GM19468 (cell line): ENCODE measurements at regions not wholly inside any gene's neighbourhood (a gene's known extent, or its start where the extent isn't known, plus 50 kb on each side); places are given as distances from the start of the nearest gene placed in this dataset.

ENCODE experiments used
- ATAC-seq: cut with Tn5 transposase; IDR thresholded peaks from one replicate; pipeline ENCODE4 v1.9.1; 2021; ENCODE audit warnings: mild to moderate bottlenecking, moderate library complexity, moderate number of reproducible peaks; ENCODE audit not compliant: unreplicated experiment; ENCODE audit errors: extremely low read depth

DNA sequence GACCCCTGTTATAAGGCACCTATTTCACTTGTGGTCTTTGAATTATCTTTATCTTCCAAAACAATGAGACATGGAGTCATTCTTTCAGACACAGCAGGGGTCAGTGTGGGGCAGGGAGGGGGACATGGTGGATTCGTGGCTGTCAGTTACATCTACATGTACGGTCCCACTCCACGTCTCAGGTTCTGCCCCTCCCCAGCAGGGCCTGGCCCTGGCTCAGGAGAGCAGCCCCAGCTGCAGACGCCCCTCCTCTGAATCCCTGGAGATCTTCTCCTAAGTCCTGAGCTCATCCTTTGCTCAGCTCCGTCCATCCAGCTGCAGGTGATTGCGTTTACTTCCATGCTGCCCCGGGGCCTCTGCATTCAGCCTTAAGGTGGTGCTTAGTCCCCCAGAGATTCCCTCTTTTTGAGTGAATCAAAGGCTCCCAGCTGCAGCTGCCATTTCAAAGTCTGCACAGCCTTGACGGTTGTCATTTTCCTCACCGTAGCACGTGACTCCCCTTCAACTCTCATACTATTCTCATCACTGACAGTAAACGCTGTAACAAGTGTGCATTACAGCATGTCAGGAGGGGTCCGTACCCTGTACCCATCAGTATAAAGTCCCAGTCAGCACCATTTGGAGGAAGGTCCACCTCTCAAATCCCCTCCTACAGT is 113.4 kb upstream of the TCERG1L start:
- ATAC-seq = no peak

DNA sequence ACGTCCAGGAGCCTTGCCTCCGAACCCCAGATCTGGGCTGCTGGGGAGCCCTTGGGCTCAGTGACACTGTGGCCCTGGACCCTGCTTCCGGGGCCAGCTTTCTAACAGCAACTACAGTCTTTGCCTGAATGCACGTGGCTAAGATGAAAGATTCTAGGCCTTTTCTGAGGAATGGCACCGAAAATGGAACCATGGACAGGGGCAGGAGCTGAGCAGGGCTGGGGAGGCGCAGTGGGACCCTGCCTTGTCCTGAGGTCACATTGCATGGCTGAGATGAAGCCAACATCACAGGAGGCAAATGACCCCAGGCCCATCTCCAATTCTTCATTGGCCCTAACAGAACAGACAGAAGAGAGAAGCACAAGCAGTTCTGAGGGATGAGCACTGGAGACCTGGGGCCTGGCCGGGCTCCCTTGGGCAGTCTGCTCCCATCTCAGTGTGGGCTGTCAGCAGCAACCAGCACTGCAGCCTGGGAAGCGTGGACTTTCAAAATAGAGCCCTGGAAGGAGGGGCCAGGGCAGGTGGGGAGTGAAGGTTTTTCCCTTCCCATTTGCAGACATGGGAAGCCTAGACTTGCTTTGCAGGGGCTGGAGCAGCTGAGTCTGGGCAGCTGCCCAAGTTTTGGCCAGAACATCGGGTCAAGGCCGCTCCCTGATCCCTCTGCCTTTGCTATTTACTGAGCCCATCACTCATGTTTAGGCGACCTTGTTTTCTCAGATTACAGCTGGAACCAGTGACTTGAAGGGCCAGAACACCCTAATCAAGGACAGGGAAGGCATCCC is 114.4 kb upstream of the TCERG1L start:
- ATAC-seq = no peak

DNA sequence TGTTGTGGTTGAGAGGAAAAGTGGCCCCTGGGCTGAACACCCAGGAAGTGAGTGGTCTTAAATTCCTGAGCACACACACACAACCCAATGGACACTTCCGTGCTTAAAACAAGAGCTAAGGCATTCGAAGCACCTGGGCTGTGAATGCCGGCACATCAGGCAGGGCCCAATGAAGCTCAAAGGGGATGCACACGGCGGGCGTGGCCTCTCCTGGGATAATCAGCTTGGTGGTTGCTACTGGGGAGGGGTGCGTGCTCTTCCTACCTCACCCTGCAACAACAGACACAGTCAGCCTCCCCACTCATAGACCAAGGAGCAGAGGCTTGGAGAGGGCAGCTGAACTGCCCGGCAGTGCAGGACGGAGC is 115.0 kb upstream of the TCERG1L start:
- ATAC-seq = no peak

DNA sequence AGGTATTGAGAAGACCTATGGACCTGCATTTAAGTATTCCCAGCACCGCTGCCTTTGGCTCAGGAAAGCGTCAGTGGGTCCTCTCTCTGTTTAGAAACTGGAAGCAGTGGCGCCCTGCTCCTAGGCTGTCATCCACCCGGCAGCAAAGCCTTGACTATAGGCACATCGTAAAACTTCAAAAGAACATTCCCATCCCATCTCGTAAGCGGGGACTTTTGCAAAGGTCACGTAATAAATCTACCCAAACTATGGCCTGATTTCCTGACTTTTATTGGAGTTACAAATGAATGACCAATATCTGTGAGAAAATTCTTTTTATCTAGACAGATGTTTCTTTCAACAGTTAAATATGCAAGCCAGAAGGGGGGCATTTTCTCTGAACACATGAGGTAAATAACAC is 115.8 kb upstream of the TCERG1L start:
- no peak for ATAC-seq

DNA sequence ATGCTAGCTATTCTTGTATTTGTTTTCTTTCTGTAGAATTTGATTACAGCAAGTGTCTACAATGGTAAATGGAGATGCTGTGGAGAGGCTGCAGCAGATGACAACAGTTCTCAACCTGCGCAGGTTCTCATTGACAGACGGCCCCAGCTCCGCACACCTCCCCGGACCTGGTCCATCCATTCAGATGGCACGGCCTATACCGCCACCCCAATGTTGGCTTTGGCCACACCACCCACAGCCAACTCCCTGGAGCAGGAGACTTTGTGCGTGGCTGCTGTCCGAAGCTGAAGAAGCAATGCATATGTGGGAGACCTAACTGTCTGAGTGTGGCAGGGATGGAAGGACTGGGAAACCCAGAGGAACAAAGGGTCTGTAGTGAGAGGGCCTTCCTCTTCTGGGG is 116.4 kb upstream of the TCERG1L start:
- no peak for ATAC-seq

DNA sequence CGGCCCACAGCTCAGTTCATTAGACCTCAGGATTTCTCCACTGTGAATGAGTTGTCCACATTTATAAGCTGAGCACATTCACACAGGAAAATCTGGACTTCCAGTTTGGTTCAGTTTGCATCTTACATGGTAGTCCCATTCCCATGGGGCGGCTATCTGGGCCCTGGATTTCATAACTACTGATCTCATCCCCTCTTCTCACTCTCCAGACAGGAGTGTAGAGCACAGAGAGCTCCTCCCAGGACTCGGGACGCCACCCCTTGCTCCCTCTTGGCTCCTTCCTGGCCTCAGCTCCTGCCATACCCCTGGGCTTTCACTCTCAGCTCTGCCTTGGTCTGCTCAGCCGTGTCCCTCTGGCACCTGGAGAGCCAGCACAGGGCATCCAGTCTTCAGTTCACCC is 117.6 kb upstream of the TCERG1L start:
- ATAC-seq = no peak

DNA sequence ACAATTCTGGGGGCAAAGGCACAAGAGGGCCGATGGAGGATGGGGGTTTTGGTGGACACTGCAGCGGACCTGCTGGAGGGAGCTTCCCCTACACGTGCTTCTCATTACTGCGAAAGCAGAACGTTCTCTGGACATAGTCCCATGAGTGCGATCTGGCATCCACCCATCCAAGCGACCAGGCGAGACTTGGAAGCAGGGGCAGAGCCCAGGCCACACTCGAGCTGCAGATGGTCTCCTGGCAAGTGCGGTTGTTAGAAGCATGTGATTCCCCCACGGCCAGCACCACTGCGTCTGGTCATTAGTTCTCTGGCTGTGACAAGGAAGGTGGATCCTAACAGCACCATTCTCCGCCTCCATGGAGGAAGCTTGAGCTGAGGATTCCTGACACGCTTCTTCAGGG is 118.4 kb upstream of the TCERG1L start:
- no peak for ATAC-seq

DNA sequence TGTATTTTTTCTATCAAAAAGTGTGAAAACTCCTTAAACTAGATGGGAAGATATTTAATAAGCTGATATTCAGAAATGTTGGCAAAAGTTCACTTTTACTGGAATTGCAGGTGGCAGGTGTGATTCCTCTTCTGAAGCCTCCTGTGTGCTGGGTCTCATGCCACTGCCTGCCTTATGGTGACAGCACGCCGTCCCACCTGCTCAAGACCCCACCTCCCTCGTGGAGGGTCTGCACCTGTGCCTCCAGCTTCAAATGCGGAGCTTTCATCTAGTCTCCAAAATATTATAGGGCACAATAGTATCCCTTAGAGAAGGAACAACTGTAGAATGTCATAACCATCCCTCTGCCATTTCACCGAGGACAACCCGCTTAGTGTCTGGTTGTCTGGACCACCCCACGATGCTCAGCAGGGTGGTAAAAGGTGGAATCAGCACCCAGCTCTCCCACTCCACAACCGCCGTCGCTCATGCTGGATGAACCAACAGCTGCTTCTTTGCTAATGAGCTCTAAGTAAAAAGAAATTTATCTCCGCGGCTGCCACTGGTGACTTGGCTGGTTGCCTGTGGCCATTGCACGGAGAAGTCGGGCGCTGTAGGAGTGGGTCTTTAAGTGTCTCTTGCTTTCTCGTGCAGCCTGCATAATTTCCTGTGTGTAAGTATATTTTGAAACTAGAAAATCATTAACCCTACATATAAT is 119.3 kb upstream of the TCERG1L start:
- ATAC-seq = no peak

DNA sequence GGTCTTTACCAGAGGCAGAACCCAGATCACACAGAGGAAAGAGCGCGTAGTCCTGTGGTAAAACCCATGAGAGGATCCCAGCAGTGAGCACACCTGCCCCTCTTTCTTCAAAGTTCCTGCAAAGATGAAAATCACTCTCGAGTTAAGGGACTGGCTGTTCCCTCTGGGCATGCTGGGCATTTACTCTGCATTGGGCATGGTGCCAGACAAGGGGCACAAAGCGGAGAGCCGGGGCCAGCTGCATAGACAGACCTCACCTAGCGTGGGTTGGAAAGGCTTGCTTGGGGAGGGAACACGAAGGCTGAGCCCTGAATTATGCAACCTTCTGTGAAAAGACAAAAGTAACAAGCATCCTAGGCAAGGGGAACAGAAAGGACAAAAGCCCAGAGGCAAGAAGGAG is 120.0 kb upstream of the TCERG1L start:
- ATAC-seq = no peak

DNA sequence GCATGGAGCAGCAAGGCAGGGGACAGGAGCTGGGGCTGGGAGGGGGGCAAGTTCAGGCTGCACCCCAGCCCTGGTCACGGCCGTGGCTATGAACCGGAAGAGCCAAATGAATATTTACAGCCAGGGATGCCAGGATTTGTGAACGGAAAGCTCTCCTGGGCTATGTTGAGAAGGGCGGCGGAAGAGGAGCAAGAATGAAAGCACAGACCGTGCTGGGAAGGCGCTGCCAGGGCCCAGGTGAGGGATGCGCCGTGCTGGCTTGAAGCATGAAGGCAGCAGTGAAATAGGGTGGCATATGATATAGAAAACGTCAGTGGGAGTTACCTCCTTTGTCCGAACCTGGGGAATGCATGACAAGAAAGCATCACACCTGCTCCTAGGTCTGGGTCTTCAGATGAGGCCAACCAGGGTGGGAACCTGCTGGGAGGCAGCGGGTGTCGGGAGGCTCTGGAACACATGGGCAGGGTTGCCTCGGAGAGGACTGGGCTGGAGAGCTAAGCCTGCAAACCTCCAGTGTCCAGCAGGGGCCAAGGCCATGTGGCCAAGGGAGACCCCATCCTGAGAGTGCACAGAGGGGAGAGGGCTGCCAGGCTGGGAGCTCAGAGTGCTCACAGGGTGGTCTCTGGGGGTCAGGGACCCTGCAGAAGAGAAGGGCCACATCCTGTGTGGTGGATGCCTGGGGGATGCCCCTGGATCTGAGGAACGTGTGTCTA is 120.6 kb upstream of the TCERG1L start:
- ATAC-seq = no peak

DNA sequence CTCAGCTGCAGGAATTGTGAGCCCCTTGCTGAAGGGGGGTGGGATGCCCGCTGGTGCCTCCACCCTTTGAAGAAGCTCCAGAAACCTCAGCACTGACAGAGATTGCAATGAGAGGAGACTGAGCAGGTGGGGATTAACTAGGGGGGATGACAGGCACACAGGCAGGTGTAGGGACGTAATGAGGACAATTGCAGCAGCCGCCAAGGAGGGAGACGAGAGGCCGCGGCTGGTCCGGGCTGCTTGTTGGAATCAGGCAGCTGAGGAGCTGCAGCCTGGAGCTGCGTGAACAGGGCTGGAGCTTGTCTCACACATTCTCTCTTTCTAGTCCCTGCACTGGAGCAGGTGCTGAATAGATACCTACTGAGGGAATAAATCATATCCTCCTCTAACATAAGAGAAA is 122.0 kb upstream of the TCERG1L start:
- no peak for ATAC-seq

DNA sequence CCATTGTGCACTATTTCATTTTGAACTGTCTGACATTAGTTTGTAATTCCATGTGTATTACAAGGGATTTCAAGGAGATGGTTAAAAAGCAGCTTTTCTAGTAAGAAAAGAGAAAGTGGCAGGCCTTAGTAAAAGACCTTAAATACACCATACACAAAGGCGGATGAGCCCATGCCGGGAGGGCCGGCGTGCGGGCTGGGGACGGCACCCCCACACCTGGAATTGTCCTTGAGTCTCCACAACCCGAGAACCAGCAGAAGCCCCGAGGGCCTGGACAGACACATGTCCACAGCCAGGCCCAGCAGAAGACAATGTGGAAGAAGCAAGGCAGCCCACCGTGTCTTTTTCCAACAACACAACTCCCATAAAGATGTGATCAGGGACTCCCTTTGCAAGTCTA is 123.7 kb upstream of the TCERG1L start:
- no peak for ATAC-seq

DNA sequence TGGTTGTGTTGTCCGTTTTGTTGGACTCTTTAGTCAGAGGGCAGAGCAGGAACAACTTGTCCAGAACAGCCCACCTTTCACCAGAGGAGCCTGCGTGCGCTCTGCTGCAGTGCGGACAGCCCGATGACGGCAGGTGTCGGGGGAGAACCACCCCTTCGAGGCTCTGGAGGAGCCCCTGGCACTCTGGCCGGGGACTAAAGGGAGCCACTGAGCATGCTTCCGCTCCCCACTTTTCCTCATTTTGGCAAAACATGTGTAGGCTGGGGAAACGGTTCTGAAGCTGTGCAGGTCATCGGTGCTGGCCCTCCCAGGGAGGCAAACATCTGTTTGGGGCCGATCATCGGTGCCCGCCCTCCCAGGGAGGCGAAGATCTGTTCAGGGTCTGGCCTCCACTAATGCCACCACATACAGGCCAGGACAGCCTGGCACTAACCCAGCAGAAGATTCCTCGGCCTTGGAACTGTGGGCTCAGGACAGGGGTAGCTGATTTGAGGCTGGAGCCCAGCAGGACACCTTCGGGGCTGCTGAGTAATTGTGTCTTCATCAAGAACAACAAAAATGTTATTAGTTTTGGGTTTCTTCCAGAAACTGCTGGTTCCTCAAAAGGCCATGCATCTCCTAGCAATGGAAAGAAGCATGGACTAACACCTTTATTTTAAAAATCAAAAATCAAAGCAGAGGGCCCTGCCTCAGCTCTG is 124.4 kb upstream of the TCERG1L start:
- no peak for ATAC-seq

DNA sequence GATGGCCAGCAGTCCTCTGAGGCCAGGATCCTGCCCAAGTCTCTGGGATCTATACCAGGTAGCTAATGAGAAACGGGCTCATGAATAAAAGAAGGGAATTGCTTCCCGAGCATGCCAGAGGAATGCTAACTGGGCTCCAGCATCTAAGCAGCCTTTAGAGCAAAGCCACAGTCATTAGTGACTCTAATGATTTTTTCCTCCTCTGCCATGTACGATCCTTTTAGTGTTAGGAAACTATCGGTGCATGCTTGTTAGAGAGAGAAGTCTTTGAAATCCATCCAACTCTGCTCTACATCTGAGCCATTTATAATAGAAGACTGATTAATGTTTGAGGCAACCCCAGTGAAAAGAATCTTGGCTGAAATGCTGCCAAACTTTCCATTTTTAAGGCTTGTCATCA is 124.9 kb upstream of the TCERG1L start:
- ATAC-seq = no peak

DNA sequence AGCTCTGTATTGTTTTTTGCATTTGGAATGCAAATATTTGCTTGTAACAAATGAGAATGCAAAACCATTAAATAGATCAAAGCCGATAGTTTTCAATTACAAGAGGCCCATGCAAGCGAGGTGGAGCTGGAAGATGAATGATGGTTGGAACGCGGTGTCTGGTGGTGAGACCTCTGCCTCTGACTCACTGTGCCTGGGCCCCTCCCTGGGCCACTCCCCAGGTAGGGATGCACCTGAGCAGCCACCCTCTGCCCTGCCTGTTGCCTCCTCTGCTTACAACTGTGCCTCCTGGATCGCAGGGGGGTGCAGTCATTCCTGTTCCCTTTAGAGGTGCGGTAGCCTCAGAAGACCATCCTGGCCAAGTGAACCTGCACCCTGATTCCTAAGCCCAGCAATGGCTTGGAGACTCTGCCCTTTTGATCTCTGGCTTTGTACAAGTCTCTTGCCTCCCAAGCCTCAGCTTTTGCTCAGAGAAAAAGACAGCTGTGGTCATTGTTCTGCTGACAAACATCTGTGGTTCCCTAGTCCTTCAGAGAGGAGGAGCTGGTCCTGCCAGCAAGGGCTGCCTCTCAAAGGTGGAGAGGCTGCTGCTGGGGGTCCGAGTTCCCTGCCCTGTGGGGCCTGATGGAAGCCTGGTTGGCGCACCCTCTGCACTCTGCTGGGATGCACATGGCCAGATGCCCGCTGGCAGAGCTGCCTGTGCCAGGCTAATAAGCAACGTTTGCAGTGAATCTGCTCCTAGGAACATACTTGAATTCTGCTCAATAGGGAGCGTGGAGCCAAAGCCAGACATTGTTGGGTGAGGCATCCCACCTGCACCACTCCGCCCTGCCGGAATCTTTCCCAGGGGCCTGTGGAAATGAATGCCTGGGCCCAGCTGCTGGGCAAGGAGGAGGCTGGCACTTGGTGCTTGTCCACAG is 126.3 kb upstream of the TCERG1L start:
- ATAC-seq = no peak

DNA sequence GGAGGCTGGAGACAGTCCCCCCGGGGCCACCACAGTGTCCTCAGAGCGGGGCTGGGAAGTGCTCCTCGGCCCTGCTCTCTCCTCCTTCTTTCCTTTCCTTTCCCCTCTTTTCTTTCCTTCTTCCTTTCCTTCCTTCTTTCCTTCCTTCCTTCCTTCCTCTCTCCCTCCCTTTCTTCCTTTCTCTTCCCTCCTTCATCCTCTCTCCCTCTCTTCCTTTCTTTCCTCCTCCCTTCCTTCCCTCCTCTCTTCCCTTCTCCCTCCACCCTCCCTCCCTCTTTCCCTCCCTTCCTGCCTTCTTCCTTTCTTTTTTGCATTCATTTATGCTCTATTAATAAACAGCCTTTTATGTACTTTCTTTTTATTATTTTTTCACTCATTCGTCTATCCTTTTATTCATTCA is 127.1 kb upstream of the TCERG1L start:
- no peak for ATAC-seq

DNA sequence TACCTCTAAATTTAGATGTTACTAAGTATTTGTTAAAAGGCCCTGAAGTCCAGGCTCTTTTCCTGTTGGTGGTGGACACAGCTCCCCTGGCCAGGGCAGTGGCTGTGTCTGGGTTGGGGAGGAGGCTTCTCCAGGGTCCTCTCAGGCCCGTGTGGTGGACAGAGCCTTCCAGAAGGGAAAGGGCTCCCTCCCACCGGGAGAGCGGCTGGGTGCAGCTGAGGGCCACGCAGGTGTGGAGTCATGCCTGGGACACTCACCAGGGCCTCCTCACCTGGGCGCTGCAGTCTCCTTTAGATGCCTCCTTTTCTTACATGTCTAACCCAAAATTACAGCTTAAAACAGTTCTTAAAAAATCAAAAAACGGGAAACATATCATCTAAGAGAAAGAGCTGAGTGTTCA is 128.2 kb upstream of the TCERG1L start:
- ATAC-seq = no peak

DNA sequence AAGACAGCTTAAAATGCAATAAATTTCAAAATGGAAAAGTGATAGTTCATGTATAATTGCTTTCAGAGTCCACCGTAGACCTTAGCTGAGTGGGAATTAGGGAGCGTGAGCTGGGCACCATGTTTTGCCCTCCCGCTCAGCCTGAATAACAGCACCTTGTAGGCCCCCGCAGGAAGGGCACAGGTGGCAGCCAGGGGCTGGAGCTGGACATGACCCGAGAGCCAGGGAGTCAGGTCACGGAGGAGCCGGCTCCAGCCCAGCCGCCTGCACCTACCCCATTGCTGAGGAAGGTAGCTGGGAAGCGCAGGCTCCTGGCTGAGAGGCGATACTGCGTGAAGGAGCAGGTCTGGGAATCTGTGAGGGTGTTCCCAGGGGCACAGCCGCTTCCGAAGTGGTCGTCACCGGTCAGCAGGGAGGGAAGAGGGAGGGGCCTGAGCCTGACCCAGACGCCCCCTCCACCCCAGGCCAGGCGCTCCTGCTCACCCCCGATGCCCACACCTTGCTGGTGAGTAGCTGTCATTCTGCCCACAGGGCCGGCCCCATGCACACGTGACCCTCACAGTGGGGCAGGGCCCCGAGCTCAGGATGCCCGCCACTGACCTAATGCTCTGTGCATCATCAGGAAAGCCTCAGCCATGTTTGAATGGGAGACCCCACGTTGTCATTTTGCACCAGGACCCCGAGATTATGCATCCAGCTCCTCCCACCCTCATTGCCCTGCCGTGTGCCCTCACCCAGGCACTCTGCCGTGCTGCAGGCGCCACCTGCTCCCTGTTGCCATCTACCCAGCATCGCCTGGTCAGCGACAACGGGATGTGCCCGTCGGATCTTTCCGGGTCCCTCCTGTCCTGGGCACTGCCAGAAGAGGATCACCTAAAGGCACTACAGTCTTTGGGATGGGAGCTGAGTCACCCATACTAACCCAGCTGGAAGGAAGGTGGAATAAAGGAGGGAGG is 129.2 kb upstream of the TCERG1L start:
- no peak for ATAC-seq
